Stomach (tissue), 8 donors: ENCODE measurements at regions not wholly inside any gene's neighbourhood (a gene's known extent, or its start where the extent isn't known, plus 50 kb on each side); places are given as distances from the start of the nearest gene placed in this dataset.
A peak's percentile ranks its signal among the peaks of the same experiment; 100 is the strongest.

Source experiments
- DNase-seq, 2 donors: peaks; one replicate each; pipeline versions ENCODE4 v3.0.0 to v3.0.0-alpha.2; 2013 to 2019
- H3K27ac ChIP-seq, 5 donors: fragments of 200-600 bp in 4 of 5; sonication (generic) in 4 of 5; one replicate each; pipeline ENCODE4 v1.5.1; 2013 to 2019; ENCODE audit warnings: mild to moderate bottlenecking in 1 of 5, moderate library complexity in 1 of 5
- H3K27me3 ChIP-seq, 3 donors: fragments of 200-600 bp; sonication (generic); one replicate each; pipeline ENCODE4 v1.5.1; 2017 to 2019; ENCODE audit warnings: mixed run types in 1 of 3
- H3K36me3 ChIP-seq, 4 donors: fragments of 200-600 bp; sonication (generic); 1 replicate in 3 of 4; 2 replicates in 1 of 4; pipeline ENCODE4 v1.5.1; 2016 to 2019
- H3K4me1 ChIP-seq, 4 donors: fragments of 200-600 bp; sonication (generic); one replicate each; pipeline ENCODE4 v1.5.1; 2016 to 2019
- H3K4me3 ChIP-seq, 4 donors: fragments of 200-600 bp; sonication (generic) in 3 of 4; one replicate each; pipeline ENCODE4 v1.5.1; 2016 to 2019; ENCODE audit warnings: mild to moderate bottlenecking in 1 of 4
- H3K9me3 ChIP-seq, 4 donors: fragments of 200-600 bp; sonication (generic); one replicate each; pipeline ENCODE4 v1.5.1; 2016 to 2019
- CTCF ChIP-seq, 7 experiments: fragments of 450-650 bp in 4 of 7; fragments of 200-600 bp in 3 of 7; sonication (generic) in 3 of 7; IDR thresholded peaks; one replicate each; pipeline ENCODE4 v1.5.1; 2016 to 2019; ENCODE audit warnings: antibody characterized with exemption in 7 of 7, control low read depth in 2 of 7, mild to moderate bottlenecking in 1 of 7
- EP300 ChIP-seq: sonication (generic); formaldehyde crosslinking; IDR thresholded peaks from one replicate; pipeline ENCODE4 v1.6.1; 2017; ENCODE audit warnings: antibody characterized with exemption
- POLR2A ChIP-seq, 4 donors: fragments of 450-650 bp; IDR thresholded peaks; one replicate each; pipeline ENCODE4 v1.6.1; 2016; ENCODE audit warnings: antibody characterized with exemption in 4 of 4, control low read depth in 2 of 4, mild to moderate bottlenecking in 1 of 4, moderate library complexity in 1 of 4
- POLR2AphosphoS5 ChIP-seq, 3 donors: sonication (generic); formaldehyde crosslinking; IDR thresholded peaks; one replicate each; pipeline ENCODE4 v1.6.1; 2016; ENCODE audit warnings: antibody characterized with exemption in 3 of 3
- WGBS, 5 donors: extraction: QIAGEN DNeasy Blood & Tissue Kit in 3 of 5; methylation state at CpG; one replicate each; pipeline versions ENCODE4 v1.1.5 to v1.1.7; 2013 to 2018; 5-methylcytosine and 5-hydroxymethylcytosine counted together
- intact Hi-C: fragments of 100-400 bp; cut with DNase I; formaldehyde crosslinking; loops from one replicate; pipeline ENCODE4 v1.15.1; 2023; ENCODE audit warnings: low total_unique reads
- donor health status: healthy with polysubstance abuse.
- donor health status: Bipolar disorder and iron deficiency.
- donor health status: healthy.

GRCh38 chr12:67925552-67925951 lies 63.7 kb upstream of the IFNG-AS1 start:
- H3K4me1 ChIP-seq = peaks cover 6 to 61% (median 32%) of the 10 kb centered on the region in 4 donors
- no peaks in the 10 kb centered on the region for H3K27me3 ChIP-seq
- 65 to 75% (median 67%) methylated on average over 3 of the region's 3 CpGs for WGBS, 5 donors
- H3K4me3 ChIP-seq = no peak overlapping the region
- H3K36me3 ChIP-seq = no peaks in the 10 kb centered on the region
- DNase-seq = no peak
- TF ChIP-seq EP300 = no peak
- TF ChIP-seq CTCF (IDR thresholded peaks at IDR 0.05) = no peak
- no peak for TF ChIP-seq POLR2AphosphoS5 (IDR thresholded peaks at IDR 0.05)
- TF ChIP-seq POLR2A (IDR thresholded peaks at IDR 0.05) = no peak
- intact Hi-C loops = no loop called here
- H3K27ac ChIP-seq = no peak overlapping the region
- H3K9me3 ChIP-seq = no peaks in the 10 kb centered on the region

DNA sequence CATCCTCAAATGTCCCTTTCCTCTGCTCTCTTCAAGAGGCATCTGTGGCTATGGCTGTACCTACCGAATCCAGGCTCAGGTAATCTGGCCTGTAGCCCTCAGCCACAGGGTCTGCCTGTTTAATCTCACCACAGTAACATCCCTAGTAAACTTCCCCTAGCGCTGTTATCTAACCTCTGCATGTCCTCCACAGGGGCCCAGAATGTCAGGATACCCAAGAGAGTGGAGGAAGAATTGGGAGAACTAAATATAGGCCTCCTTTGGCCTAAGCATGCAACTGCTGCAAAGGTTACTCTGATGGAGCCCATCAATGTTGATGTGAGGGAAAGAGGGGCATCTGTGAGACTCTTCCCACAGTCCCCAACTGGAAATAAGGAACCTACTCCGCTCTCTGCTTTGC lies 63.2 kb upstream of the IFNG-AS1 start:
- peaks cover under 1 to 56% (median 27%) of the 10 kb centered on the region in 4 donors for H3K4me1 ChIP-seq
- H3K9me3 ChIP-seq = no peaks in the 10 kb centered on the region
- H3K27ac ChIP-seq = no peak overlapping the region
- H3K27me3 ChIP-seq = no peaks in the 10 kb centered on the region
- 85 to 92% (median 87%) methylated on average over 3 of the region's 3 CpGs for WGBS, 5 donors
- no peaks in the 10 kb centered on the region for H3K36me3 ChIP-seq
- intact Hi-C loops = no loop called here
- TF ChIP-seq POLR2AphosphoS5 (IDR thresholded peaks at IDR 0.05) (no peak), CTCF (IDR thresholded peaks at IDR 0.05) (no peak), POLR2A (IDR thresholded peaks at IDR 0.05) (no peak), EP300 (no peak)
- no peak overlapping the region for H3K4me3 ChIP-seq
- DNase-seq = no peak

DNA sequence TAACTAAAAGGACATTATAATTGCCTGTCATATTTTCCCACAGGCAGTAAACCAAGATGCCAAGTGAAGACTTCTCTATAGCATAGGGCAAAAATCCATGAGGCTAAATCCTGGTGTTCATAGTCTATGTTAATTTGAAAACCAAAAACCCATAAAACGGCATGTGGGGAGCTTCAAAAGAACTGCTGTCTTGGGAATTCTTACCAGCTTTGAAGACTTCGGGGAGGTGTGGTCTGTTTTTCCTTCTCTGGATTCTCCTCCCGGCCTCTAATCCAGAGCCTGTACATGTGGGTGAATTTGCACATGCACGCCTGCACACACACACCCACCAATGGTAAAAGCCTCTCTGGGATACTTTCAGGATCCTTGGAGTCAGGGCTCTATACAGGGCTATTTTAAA lies 61.9 kb upstream of the IFNG-AS1 start:
- Histone ChIP-seq H3K4me1 (peaks cover 0 to 53% (median 23%) of the 10 kb centered on the region in 4 donors), H3K9me3 (no peaks in the 10 kb centered on the region), H3K36me3 (no peaks in the 10 kb centered on the region), H3K4me3 (no peak overlapping the region), H3K27ac (peak overlapping the region; percentile 57 to 80 (median 64)), H3K27me3 (no peaks in the 10 kb centered on the region)
- intact Hi-C loops = no loop called here
- DNase-seq = no peak
- 38 to 54% (median 48%) methylated on average over 4 of the region's 4 CpGs for WGBS, 5 donors
- TF ChIP-seq CTCF (IDR thresholded peaks at IDR 0.05) (no peak), POLR2AphosphoS5 (IDR thresholded peaks at IDR 0.05) (no peak), POLR2A (IDR thresholded peaks at IDR 0.05) (no peak), EP300 (no peak)

- Histone ChIP-seq H3K4me1 (peaks cover 0 to 53% (median 23%) of the 10 kb centered on the region in 4 donors), H3K36me3 (no peaks in the 10 kb centered on the region), H3K27me3 (no peaks in the 10 kb centered on the region), H3K9me3 (no peaks in the 10 kb centered on the region), H3K4me3 (no peak overlapping the region), H3K27ac (peak overlapping the region; percentile 57 to 80 (median 64))
- 35 to 57% (median 52%) methylated on average over 3 of the region's 3 CpGs for WGBS, 5 donors
- TF ChIP-seq POLR2AphosphoS5 (IDR thresholded peaks at IDR 0.05) (peak in 1 of 3 donors; percentile 52), POLR2A (IDR thresholded peaks at IDR 0.05) (no peak), CTCF (IDR thresholded peaks at IDR 0.05) (no peak)
- intact Hi-C loops = no loop called here
- DNase-seq = peak; percentile 44 to 53
Observed at GRCh38 chr12:67927815-67928214, 61.4 kb upstream of the IFNG-AS1 start.
